ENCODE measurements at regions not wholly inside any gene's neighbourhood (a gene's known extent, or its start where the extent isn't known, plus 50 kb on each side); places are given as distances from the start of the nearest gene placed in this dataset.
A peak's percentile ranks its signal among the peaks of the same experiment; 100 is the strongest.

- no peak for TF ChIP-seq GATA3 (IDR thresholded peaks at IDR 0.05; ENCODE audit: low read depth, low read length)
These were observed 241.0 kb upstream of the GBE1 start for GRCh38 chr3:82002491-82002890.

GRCh38 chr3:82001276-82001923, 240.0 kb upstream of the GBE1 start:
- no peak for TF ChIP-seq GATA3 (IDR thresholded peaks at IDR 0.05; ENCODE audit: low read depth, low read length)
- no peak for TF ChIP-seq GATA2 (IDR thresholded peaks at IDR 0.05; ENCODE audit: low read depth, low read length)

GRCh38 chr3:82000773-82001172, 239.3 kb upstream of the GBE1 start:
- TF ChIP-seq GATA3 (IDR thresholded peaks at IDR 0.05; ENCODE audit: low read depth, low read length) = no peak
- no peak for TF ChIP-seq GATA2 (IDR thresholded peaks at IDR 0.05; ENCODE audit: low read depth, low read length)

GRCh38 chr3:82000350-82000749, 238.9 kb upstream of the GBE1 start:
- no peak for TF ChIP-seq GATA3 (IDR thresholded peaks at IDR 0.05; ENCODE audit: low read depth, low read length)
- no peak for TF ChIP-seq GATA2 (IDR thresholded peaks at IDR 0.05; ENCODE audit: low read depth, low read length)

GRCh38 chr3:81998907-81999306, 237.5 kb upstream of the GBE1 start:
- TF ChIP-seq GATA2 (IDR thresholded peaks at IDR 0.05; ENCODE audit: low read depth, low read length) = no peak
- TF ChIP-seq GATA3 (IDR thresholded peaks at IDR 0.05; ENCODE audit: low read depth, low read length) = no peak

GRCh38 chr3:81998139-81998755, 236.8 kb upstream of the GBE1 start:
- peak; percentile 63 for TF ChIP-seq GATA2 (IDR thresholded peaks at IDR 0.05; ENCODE audit: low read depth, low read length)
- TF ChIP-seq GATA3 (IDR thresholded peaks at IDR 0.05; ENCODE audit: low read depth, low read length) = no peak

GRCh38 chr3:81997390-81997789, 235.9 kb upstream of the GBE1 start:
- TF ChIP-seq GATA2 (IDR thresholded peaks at IDR 0.05; ENCODE audit: low read depth, low read length) = no peak
- TF ChIP-seq GATA3 (IDR thresholded peaks at IDR 0.05; ENCODE audit: low read depth, low read length) = no peak

GRCh38 chr3:81995329-81995728, 233.9 kb upstream of the GBE1 start:
- TF ChIP-seq GATA2 (IDR thresholded peaks at IDR 0.05; ENCODE audit: low read depth, low read length) (no peak), GATA3 (IDR thresholded peaks at IDR 0.05; ENCODE audit: low read depth, low read length) (no peak)

- TF ChIP-seq GATA3 (IDR thresholded peaks at IDR 0.05; ENCODE audit: low read depth, low read length) (no peak), GATA2 (IDR thresholded peaks at IDR 0.05; ENCODE audit: low read depth, low read length) (no peak)
These were observed 228.3 kb upstream of the GBE1 start for GRCh38 chr3:81989758-81990157.

GRCh38 chr3:81989274-81989673, 227.8 kb upstream of the GBE1 start:
- TF ChIP-seq GATA3 (IDR thresholded peaks at IDR 0.05; ENCODE audit: low read depth, low read length) = no peak
- TF ChIP-seq GATA2 (IDR thresholded peaks at IDR 0.05; ENCODE audit: low read depth, low read length) = no peak

GRCh38 chr3:81985996-81986723, 224.7 kb upstream of the GBE1 start:
- TF ChIP-seq GATA2 (IDR thresholded peaks at IDR 0.05; ENCODE audit: low read depth, low read length) (no peak), GATA3 (IDR thresholded peaks at IDR 0.05; ENCODE audit: low read depth, low read length) (no peak)

GRCh38 chr3:81983382-81983781, 221.9 kb upstream of the GBE1 start:
- TF ChIP-seq GATA2 (IDR thresholded peaks at IDR 0.05; ENCODE audit: low read depth, low read length) = no peak
- no peak for TF ChIP-seq GATA3 (IDR thresholded peaks at IDR 0.05; ENCODE audit: low read depth, low read length)

- no peak for TF ChIP-seq GATA3 (IDR thresholded peaks at IDR 0.05; ENCODE audit: low read depth, low read length)
These were observed 219.4 kb upstream of the GBE1 start for GRCh38 chr3:81980596-81981494.

- no peak for TF ChIP-seq GATA2 (IDR thresholded peaks at IDR 0.05; ENCODE audit: low read depth, low read length)
- TF ChIP-seq GATA3 (IDR thresholded peaks at IDR 0.05; ENCODE audit: low read depth, low read length) = no peak
These were observed 213.3 kb upstream of the GBE1 start for GRCh38 chr3:81974751-81975150.
